LNCaP clone FGC (cell line): ENCODE measurements at regions not wholly inside any gene's neighbourhood (a gene's known extent, or its start where the extent isn't known, plus 50 kb on each side); places are given as distances from the start of the nearest gene placed in this dataset.
"Not testable (repeated sequence)": the region's sequence is repeated elsewhere in the genome, so short reads cannot be mapped to it uniquely, and the experiment has no call there.

Experiments
- DNase-seq: peaks from one replicate; pipeline ENCODE4 v3.0.0-alpha.2; 2011; ENCODE audit warnings: low read depth
- H3K4me3 ChIP-seq: 2 replicates; pipeline ENCODE4 v1.5.1; 2011; ENCODE audit warnings: mild to moderate bottlenecking, low read depth, low read length, control low read depth
- TF ChIP-seq, protein P1 (sequence below): IDR thresholded peaks from 2 replicates; pipeline ENCODE4 v1.5.1; 2012; ENCODE audit warnings: mild to moderate bottlenecking; ENCODE audit not compliant: control insufficient read depth, insufficient read depth; ENCODE audit errors: extremely low read depth

- TF ChIP-seq, protein P1, sequence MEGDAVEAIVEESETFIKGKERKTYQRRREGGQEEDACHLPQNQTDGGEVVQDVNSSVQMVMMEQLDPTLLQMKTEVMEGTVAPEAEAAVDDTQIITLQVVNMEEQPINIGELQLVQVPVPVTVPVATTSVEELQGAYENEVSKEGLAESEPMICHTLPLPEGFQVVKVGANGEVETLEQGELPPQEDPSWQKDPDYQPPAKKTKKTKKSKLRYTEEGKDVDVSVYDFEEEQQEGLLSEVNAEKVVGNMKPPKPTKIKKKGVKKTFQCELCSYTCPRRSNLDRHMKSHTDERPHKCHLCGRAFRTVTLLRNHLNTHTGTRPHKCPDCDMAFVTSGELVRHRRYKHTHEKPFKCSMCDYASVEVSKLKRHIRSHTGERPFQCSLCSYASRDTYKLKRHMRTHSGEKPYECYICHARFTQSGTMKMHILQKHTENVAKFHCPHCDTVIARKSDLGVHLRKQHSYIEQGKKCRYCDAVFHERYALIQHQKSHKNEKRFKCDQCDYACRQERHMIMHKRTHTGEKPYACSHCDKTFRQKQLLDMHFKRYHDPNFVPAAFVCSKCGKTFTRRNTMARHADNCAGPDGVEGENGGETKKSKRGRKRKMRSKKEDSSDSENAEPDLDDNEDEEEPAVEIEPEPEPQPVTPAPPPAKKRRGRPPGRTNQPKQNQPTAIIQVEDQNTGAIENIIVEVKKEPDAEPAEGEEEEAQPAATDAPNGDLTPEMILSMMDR, result no peak
Observed at GRCh38 chr6:109875973-109876372, 102.1 kb upstream of the GPR6 start.

GRCh38 chr6:109877028-109878004 is 100.8 kb upstream of the GPR6 start:
- TF ChIP-seq, protein P1, result no peak
- DNase-seq, result no peak
- H3K4me3 ChIP-seq, result no peak overlapping the region

More at GRCh38 chr6:109875973-109876372, 102.1 kb upstream of the GPR6 start:
- DNase-seq, result no peak
- no peak overlapping the region for H3K4me3 ChIP-seq

DNA sequence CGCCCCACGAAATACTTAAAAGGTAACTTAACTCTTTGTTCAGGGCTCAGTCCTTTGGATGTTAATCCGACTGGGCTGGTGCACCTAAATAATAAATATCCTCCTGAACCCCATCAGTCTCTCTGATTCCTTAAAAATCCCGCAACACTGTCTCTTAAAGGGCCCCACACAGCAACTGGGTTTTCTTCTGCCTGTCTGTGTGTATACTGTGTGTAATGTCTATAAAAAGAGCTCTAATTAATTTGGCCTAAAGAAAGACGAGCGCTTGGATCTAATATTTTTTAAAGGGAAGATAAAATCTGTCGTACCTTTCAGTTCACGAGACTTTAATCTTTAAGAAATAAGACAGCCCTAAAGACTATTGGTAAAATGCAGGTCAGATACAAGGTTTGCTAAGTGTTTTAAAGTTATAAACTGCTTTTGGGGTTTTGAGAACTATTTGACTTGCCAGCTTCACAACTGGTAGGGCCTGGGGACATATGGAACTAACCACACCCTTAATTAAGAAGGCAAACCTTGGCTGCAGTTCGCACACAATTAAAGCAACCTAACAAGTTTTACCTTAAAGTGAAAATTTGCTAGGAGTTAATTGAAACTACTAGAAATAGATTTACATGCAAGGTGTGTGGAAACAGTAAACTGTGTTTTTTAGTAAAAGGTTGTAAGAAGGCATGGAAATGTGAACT is 100.0 kb upstream of the GPR6 start:
- DNase-seq, H3K4me3 ChIP-seq: not testable (repeated sequence)

- not testable (repeated sequence) for H3K4me3 ChIP-seq, DNase-seq
Observed at GRCh38 chr6:109879081-109879480, 99.0 kb upstream of the GPR6 start.

GRCh38 chr6:109879521-109879920 is 98.6 kb upstream of the GPR6 start:
- no peak overlapping the region for H3K4me3 ChIP-seq
- no peak for DNase-seq
- TF ChIP-seq, protein P1, result no peak

DNA sequence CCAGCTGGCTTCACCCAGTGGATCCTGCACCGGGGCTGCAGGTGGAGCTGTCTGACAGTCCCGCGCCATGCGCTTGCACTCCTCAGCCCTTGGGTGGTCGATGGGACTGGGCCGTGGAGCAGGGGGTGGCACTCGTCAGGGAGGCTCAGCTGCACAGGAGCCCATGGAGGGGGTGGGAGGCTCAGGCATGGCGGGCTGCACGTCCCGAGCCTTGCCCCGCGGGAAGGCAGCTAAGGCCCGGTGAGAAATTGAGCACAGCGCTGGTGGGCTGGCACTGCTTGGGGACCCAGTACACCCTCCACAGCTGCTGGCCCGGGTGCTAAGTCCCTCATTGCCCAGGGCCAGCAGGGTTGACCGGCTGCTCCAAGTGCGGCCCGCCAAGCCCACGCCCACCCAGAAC is 97.0 kb upstream of the GPR6 start:
- DNase-seq, H3K4me3 ChIP-seq: not testable (repeated sequence)

DNA sequence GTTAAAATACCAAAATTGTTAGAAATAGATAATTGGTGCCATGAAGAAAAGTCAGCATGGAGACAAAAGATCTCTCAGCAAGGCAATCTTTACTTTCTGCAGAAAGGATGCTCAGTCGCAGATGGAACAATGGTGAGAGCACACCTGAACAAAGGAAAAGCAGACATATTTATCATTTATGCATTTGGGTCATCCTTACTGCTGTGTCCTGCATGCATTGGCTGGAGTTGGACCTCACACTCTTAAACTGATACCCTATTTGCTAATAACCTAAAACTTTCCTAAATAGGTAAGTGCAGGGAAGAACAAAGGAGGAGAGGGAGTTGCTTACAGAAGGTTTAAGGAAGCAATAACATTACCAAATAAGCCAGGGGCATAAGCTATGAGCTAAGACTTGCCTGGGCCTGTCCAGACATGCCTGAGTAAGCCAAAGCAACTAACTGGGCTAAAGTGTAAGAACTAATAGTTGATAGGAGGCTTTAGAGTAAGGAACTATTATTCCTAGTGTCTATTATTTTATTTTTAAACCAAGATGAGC is 96.1 kb upstream of the GPR6 start:
- DNase-seq, H3K4me3 ChIP-seq: not testable (repeated sequence)

- no peak overlapping the region for H3K4me3 ChIP-seq
- DNase-seq, result no peak
- TF ChIP-seq, protein P1, result no peak
Observed at GRCh38 chr6:109891924-109892323, 86.2 kb upstream of the GPR6 start.
